ENCODE measurements at regions not wholly inside any gene's neighbourhood (a gene's known extent, or its start where the extent isn't known, plus 50 kb on each side); places are given as distances from the start of the nearest gene placed in this dataset.

DNA sequence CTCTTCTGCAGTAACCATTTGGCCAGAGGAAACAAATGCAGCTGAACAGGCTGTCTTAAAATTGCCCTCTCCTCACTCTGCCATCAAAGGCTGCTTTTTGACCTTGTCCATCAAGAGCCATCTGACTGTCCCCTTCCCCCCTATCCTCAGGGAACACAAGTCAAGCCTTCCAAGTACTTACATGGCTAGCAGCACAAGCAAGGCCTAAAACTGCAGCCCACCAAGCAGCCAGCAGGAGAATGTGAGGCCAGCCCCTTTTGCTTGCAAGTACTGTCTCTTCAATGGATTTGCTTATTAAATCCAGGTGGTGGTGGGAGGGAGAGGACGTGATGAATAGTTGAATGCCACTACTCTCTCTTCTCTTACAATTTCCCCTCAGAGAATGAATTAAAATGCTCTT is 83.5 kb downstream of the HTR1A start:
- TF ChIP-seq, protein P1, sequence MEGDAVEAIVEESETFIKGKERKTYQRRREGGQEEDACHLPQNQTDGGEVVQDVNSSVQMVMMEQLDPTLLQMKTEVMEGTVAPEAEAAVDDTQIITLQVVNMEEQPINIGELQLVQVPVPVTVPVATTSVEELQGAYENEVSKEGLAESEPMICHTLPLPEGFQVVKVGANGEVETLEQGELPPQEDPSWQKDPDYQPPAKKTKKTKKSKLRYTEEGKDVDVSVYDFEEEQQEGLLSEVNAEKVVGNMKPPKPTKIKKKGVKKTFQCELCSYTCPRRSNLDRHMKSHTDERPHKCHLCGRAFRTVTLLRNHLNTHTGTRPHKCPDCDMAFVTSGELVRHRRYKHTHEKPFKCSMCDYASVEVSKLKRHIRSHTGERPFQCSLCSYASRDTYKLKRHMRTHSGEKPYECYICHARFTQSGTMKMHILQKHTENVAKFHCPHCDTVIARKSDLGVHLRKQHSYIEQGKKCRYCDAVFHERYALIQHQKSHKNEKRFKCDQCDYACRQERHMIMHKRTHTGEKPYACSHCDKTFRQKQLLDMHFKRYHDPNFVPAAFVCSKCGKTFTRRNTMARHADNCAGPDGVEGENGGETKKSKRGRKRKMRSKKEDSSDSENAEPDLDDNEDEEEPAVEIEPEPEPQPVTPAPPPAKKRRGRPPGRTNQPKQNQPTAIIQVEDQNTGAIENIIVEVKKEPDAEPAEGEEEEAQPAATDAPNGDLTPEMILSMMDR (IDR thresholded peaks at IDR 0.05): no peak
- TF ChIP-seq ZFX (IDR thresholded peaks at IDR 0.05; ENCODE audit: borderline replicate concordance): no peak

Data from 22Rv1 (cell line).